ENCODE measurements at regions not wholly inside any gene's neighbourhood (a gene's known extent, or its start where the extent isn't known, plus 50 kb on each side); places are given as distances from the start of the nearest gene placed in this dataset.

DNA sequence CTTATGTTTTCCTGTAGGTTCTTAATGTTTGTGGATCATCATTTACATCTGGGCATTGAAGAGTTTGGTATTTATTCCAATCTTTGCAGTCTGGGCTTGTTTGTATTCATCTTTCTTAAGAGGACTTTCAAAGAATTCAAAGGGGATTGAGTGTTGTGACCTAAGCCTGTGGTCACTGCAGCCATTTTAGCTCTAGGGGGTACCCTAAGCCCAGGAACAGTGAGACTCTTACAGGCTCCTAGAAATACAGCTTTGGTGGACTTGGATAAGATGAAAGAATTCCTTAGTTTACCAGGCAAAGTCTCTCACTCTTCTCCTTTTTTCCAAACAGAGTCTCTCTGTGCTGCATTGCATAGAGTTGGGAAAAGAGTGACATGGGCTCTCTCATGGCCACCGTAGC lies 2539.0 kb upstream of the PCDH20 start (continued):
- TF ChIP-seq NFYB (IDR thresholded peaks at IDR 0.05; ENCODE audit: insufficient read depth, low read depth, low read length): no peak

DNA sequence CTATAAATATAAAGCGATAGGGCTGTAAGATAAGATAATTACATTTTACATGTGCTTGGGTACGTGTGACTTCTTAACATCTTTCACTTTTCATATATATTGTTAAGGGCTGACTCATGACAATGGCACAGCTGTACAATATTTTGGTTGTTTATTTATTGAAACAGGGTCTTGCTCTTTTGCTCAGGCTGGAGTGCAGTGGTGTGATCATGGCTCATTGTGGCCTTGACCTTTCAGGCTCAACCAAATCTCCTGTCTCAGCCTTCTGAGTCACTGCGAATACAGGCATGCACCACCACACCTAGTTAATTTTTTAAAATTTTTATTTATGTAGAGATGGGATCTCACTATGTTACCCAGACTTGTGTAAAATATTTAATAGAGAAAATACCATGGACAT lies 2532.4 kb upstream of the PCDH20 start:
- Histone ChIP-seq H4K20me1 (ENCODE audit: control insufficient read depth, insufficient read depth) (no peaks in the 10 kb centered on the region), H3K27ac (ENCODE audit: control insufficient read depth, insufficient read depth) (no peak overlapping the region), H3K27me3 (replicated peaks in 1 of 2; ENCODE audit: control insufficient read depth in 2 of 2, insufficient read depth in 2 of 2, low read length in 1 of 2) (no peaks in the 10 kb centered on the region), H3K36me3 (ENCODE audit: control insufficient read depth in 2 of 2, insufficient read depth in 2 of 2, low read length in 1 of 2) (no peaks in the 10 kb centered on the region), H3K4me2 (ENCODE audit: control insufficient read depth, insufficient read depth) (no peak overlapping the region), H2AFZ (ENCODE audit: control insufficient read depth, low read depth, low read length) (no peak overlapping the region), H3K9me3 (replicated peaks; ENCODE audit: control insufficient read depth, insufficient read depth, low read length) (no peaks in the 10 kb centered on the region), H3K79me2 (ENCODE audit: control insufficient read depth, insufficient read depth, low read length) (no peaks in the 10 kb centered on the region), H3K9ac (ENCODE audit: control insufficient read depth, insufficient read depth, low read length) (no peak overlapping the region), H3K4me3 (no peak overlapping the region), H3K4me1 (ENCODE audit: control insufficient read depth, insufficient read depth, low read length) (no peaks in the 10 kb centered on the region)
- WGBS (ENCODE audit: insufficient coverage, insufficient replicate concordance, low lambda C conversion rate, missing lambda C conversion rate): 67% methylated on average over 3 of the region's 3 CpGs
- TF ChIP-seq EZH2 (IDR thresholded peaks at IDR 0.05; ENCODE audit: borderline replicate concordance, control insufficient read depth, low read depth, low read length) (no peak), SMAD5 (IDR thresholded peaks at IDR 0.05; ENCODE audit: low read depth) (no peak), CREM (IDR thresholded peaks at IDR 0.05; ENCODE audit: low read depth) (no peak), HDGF (IDR thresholded peaks at IDR 0.05) (no peak), PAX8 (IDR thresholded peaks at IDR 0.05) (no peak), ZNF207 (IDR thresholded peaks at IDR 0.05; ENCODE audit: borderline replicate concordance) (no peak), CBX3 (IDR thresholded peaks at IDR 0.05; ENCODE audit: borderline replicate concordance, low read depth) (no peak)
- TF ChIP-seq, protein P1, sequence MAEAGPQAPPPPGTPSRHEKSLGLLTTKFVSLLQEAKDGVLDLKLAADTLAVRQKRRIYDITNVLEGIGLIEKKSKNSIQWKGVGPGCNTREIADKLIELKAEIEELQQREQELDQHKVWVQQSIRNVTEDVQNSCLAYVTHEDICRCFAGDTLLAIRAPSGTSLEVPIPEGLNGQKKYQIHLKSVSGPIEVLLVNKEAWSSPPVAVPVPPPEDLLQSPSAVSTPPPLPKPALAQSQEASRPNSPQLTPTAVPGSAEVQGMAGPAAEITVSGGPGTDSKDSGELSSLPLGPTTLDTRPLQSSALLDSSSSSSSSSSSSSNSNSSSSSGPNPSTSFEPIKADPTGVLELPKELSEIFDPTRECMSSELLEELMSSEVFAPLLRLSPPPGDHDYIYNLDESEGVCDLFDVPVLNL (IDR thresholded peaks at IDR 0.05; ENCODE audit: low read depth, low read length): no peak
- TF ChIP-seq, protein P2, sequence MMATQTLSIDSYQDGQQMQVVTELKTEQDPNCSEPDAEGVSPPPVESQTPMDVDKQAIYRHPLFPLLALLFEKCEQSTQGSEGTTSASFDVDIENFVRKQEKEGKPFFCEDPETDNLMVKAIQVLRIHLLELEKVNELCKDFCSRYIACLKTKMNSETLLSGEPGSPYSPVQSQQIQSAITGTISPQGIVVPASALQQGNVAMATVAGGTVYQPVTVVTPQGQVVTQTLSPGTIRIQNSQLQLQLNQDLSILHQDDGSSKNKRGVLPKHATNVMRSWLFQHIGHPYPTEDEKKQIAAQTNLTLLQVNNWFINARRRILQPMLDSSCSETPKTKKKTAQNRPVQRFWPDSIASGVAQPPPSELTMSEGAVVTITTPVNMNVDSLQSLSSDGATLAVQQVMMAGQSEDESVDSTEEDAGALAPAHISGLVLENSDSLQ (IDR thresholded peaks at IDR 0.05): no peak
- TF ChIP-seq, protein P3, sequence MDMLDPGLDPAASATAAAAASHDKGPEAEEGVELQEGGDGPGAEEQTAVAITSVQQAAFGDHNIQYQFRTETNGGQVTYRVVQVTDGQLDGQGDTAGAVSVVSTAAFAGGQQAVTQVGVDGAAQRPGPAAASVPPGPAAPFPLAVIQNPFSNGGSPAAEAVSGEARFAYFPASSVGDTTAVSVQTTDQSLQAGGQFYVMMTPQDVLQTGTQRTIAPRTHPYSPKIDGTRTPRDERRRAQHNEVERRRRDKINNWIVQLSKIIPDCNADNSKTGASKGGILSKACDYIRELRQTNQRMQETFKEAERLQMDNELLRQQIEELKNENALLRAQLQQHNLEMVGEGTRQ (IDR thresholded peaks at IDR 0.05; ENCODE audit: borderline replicate concordance, low read depth, low read length): no peak
- intact Hi-C loops (cut with micrococcal nuclease; ENCODE audit: unreplicated experiment): no loop called here
- in situ Hi-C loops (cut with MboI): no loop called here
- ChIA-PET CTCF (no interaction called here), POLR2A (no interaction called here), SMC1A (ENCODE audit: uncharacterized antibody, unreplicated experiment) (no interaction called here), RAD21 (ENCODE audit: unreplicated experiment) (no interaction called here)
- FAIRE-seq (no peak), DNase-seq (ENCODE audit: low read depth, low spot score) (no peak), ATAC-seq (no peak)
- no TSS peak for BruUV-seq (replicated peaks)
